DMS114 treated with DMSO at 0.1 percent for 48 hours (cell line): ENCODE measurements at regions not wholly inside any gene's neighbourhood (a gene's known extent, or its start where the extent isn't known, plus 50 kb on each side); places are given as distances from the start of the nearest gene placed in this dataset.

Experiments used
- DNase-seq: peaks from one replicate; lab custom pipeline; 2025; ENCODE audit not compliant: unreplicated experiment; lab: John Stamatoyannopoulos, UW

- DNase-seq, result no peak
These were observed 108.7 kb upstream of the TTC29 start for GRCh38 chr4:147054228-147054872.

- DNase-seq, result no peak
These were observed 111.4 kb upstream of the TTC29 start for GRCh38 chr4:147056940-147057610.

DNA sequence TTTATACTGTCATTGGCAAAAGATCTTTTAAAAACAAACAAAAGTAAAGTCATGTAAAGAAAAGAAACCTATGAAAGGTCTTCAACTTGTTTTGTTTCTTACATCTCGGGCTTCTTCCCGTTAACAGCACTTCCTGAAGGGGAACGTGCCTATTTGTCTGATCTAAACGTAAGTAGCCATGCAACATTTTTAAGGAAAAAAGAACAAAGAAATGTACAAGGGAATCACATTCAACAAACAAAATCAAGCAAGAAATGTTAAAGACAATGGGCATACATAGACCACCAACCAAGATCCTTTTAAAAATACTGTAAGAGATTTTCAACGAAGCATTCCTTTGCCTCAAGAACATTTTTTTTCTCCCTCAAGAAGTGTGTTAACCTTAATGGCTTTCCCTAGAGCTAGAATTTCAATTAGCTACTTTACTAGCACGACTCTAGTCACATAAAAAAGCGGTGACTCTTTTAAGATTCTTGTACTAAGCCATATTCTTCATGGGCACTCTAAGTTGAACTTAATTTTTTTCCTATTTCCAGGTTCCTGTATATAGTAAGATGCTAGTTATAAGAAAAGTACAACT lies 112.0 kb upstream of the TTC29 start:
- no peak for DNase-seq

DNA sequence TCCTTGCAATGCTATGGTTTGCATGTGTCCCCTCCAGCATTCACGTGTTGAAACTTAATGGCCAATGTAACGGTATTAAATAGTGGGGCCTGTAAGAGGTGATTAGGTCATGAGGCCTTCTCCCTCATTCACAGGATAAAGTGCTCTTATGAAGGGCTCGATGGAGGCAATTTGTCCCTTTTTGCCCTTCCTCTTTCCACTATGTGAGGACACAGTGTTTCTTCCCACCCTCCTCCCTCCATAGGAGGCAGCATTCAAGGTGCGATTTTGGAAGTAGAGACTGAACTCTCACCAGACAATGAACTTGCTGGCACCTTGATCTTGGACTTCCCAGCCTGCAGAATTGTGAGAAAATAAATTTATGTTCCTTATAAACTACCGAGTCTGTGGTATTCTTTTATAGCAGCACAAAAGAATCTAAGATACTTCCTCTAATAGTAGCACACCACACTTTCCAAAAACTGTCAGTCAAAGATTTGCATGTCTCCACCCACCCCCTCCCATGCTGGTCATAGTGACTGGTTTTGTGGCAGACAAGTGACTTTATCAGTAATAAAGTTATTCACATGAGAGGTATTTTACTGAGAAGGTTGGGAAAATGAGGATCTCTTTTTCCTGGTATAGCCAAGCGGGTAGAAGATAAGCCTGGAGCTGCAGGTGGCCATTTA lies 113.5 kb upstream of the TTC29 start:
- no peak for DNase-seq

DNA sequence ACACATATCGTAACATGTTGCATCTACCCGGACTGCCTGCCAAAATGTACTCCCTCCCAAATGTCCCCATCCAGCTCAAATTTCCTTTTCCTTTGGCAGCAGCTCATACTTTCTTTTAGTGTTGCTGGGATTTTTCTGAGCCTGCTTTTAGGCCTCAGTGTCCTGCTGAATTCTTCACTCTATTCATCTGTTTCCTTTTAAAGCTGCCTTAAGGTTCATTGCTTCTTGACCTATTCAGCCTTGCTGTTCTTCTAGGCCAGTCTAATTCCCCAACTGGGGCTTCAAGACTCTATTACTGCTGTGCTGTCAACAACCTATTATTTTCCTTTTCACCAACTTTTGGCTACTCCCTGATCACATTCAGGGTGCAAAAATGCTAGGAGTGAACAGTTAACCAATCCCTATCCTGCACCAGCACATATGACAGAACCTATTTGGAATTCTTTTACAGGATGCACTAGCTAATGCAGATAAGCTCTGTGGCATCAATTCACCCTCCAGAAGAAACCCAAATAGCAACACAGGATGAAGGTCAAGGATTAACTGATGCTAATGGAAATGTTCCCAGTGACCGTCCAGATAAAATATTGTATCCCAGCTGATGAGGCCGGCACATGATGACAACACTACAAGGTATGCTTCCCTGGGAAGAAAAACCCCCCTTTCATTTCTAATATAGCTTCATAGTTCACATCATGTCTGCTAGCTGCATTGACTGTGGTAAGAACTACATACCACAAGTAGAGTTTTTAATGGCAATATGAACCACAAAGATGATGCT lies 114.7 kb upstream of the TTC29 start:
- no peak for DNase-seq

DNA sequence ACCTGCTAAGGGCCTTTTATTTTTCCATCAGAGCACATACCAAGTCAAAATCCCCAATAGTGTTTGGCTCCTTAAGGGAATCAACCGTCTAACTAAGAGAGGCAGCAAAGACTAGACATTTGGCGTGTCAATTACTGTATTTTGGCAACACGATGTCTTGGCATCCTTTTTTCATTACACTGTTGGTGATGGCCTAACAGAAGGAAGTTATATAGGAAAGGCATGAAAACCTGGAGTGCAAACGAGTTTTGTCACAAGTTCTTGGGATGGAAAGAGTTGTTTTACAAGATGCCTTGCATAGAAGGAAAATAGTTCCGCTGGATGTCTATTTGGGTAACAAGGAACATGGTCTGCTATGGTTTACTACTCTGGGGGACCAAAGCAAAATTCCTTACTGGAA lies 119.2 kb upstream of the TTC29 start:
- no peak for DNase-seq

DNA sequence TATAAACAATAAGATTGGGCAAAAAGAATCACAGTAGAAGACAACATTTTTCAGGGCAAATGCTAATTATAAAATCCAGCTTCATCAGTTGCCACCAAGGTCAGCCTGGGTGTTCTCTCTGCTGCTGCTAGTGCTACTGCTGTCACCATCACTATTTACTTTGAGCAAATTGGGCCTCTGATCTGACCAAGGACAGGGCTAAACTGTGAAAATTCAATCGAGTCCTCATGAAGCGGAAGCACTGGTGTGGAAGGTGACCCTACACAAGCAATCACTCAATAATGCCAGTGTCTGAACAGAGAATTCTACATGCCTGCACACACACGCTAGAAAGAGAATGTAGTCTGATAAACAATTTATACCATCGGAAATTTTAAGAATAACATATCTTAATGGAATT lies 122.9 kb upstream of the TTC29 start:
- no peak for DNase-seq

DNA sequence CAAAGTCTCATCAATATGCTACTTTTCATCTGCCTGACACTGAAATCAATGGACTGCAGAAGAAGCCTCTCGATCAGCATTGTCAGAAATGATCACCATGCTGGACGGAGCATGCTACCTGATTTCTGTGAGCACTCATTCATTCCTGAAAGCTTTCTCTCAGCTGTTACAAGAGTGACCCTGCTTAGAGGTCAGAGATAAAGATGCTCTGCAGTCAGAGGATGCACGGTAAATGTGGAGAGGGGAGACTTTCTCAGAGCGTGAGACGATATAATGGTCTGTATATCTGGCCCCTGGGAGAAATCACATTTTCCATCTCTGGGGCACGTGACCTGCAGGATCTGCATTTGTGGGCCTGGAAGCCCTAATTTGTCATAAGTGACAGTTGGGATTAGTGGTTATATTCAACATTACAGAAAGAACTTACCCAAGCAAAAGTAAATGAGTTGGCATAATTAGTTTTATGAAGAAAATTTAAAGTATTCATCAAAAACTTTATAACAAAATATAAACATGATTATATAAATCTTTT lies 125.6 kb upstream of the TTC29 start:
- no peak for DNase-seq

DNA sequence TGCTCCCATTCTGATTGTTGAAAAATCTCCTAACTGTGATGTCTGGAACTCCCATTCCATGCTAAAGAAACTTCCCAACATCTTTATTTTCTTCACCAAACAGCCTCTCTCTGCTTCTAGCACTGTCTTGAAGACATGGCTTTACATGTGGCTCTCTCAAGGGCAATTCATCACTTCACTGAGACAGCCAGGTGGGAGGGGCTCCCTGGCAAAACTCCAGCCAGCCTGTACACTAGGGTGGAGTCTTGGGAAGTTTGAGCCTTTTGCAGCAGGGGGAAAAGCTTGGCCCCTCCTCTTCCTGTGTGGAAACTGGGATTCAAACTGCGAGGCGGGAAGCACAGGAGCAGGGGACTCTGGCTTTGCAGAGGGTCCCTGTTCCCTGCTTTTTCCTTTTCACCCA lies 130.5 kb upstream of the TTC29 start:
- DNase-seq, result no peak

DNA sequence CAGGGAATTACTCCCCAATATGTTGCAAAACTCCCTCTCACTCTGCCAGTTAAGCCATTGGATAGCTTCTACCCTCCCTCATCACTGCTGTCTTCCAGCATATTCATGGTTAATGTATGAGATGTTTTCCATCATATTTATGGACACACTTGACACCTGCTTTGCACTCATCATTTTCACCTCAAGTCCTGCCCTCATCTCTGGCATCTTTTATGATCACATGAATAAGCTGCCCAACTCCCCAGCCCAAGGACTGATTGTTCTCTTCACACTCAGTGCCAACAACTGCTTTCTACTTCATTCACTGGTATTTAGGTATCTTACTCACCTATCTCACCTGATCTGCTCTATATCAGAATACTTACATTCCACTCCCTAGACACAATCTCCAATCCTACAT lies 131.1 kb upstream of the TTC29 start:
- no peak for DNase-seq

DNA sequence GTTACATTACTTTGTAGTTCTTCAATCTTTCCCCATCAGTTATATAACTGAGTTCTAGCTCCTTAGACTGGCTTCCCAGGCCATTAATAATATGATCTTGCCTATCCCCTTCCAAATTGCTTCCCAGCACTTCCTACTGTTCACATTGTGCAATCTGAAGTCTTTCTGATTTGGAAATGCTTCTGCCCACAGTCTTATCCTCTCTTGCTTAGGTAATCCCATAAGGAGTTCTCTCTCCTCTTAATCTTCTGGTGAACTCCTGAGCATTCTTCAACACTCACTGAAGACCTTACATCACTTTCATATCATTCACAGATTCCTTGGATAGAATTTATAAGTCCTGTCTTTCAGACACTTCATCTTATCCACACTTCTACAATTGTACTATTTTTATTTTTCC lies 132.7 kb upstream of the TTC29 start:
- no peak for DNase-seq

GRCh38 chr4:147078875-147079658 lies 133.4 kb upstream of the TTC29 start:
- DNase-seq, result no peak

DNA sequence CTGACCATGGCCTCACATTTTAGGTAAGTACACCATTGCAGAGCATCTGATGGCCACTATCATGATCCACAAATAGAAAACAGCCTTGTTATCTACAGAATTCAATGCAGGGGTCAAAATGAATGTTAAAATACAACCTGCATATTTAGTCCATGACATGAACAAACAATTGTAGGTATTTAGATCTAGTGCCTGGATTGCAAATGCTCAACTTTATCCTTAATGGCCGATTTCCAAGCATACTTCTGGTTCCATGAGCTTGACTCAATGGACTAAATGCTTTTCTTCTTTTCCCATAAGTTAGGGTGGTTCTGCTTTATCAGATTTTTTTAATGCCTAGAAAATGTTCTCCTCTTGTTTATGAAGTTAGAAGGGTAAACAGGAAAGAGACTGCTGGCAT lies 139.2 kb upstream of the TTC29 start:
- no peak for DNase-seq

DNA sequence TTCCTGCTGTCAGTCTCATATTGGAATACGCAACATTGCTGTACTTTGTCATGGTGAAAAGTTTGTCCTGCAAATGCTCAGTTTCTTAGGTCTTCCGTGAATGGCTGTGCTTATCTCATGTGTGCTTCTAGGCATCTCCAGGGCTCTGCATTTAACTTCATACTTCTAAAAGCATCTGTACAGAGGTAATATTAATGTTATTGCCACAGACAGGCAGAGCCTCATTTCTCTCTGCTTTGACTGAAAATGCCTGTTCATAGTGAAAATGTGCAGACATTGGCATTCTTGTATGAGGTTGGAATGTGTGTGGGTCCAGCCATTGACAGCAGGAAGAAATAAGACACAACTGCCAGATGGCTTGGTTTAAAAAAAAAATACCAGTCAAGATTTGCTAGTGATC lies 140.1 kb upstream of the TTC29 start:
- no peak for DNase-seq

GRCh38 chr4:147088146-147088545 lies 142.5 kb upstream of the TTC29 start:
- DNase-seq, result no peak

- DNase-seq, result no peak
These were observed 144.8 kb upstream of the TTC29 start for GRCh38 chr4:147090486-147090885.

DNA sequence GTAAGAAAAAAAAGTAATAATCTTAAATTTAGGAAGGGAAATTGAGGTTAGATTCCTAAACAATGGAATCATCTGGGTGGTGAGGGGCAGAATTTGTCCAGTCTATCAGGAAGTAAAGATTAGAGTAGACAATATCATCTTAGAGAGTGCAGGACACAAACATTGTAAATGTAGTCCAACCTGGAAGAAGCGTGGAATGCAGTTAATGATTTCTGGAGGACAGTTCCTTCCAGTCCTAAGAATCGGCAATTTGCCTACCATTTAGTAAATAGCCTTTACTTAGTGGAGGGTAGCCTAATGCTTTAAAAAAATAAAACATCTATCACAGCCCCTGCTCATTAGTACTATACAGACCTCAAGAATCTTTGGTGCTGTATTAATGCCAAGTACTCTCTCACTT lies 147.5 kb upstream of the TTC29 start:
- no peak for DNase-seq

DNA sequence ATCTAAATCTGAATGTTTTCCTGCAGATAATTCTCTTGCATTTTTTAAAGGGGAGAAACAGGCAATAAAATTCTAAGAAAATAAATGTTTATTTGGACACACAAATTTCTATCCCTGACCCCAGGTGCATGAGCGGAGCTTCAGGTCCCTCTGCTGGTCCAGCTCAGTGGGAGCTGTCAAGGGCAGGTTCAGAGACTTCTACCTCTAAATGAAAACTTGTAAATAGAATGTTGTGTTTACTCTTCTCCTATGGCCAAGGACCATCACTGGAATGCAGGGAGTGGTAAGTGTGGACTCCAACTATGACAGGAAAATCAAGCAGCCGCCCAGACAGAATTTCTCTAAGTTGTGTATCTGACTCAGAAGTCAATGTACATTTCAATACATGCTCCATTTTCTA lies 148.6 kb upstream of the TTC29 start:
- DNase-seq, result no peak

GRCh38 chr4:147096667-147097604 lies 151.3 kb upstream of the TTC29 start:
- DNase-seq, result peak; percentile 25
